ENCODE measurements at regions not wholly inside any gene's neighbourhood (a gene's known extent, or its start where the extent isn't known, plus 50 kb on each side); places are given as distances from the start of the nearest gene placed in this dataset.

GRCh38 chr1:232310541-232310940 is 319.4 kb downstream of the SIPA1L2 start:
- no peak for DNase-seq (ENCODE audit: extremely low read depth, insufficient read length)
- no peak overlapping the region for H3K4me3 ChIP-seq (replicated peaks; ENCODE audit: low read depth, low read length)
- no peaks in the 10 kb centered on the region for H3K36me3 ChIP-seq (ENCODE audit: control insufficient read depth, insufficient read depth, low read length)
- H3K27me3 ChIP-seq (replicated peaks; ENCODE audit: control insufficient read depth, insufficient read depth, low read length) = no peaks in the 10 kb centered on the region
- TF ChIP-seq CTCF (IDR thresholded peaks at IDR 0.05; ENCODE audit: insufficient read depth, low read length, poor library complexity, severe bottlenecking) = no peak

- TF ChIP-seq CTCF (IDR thresholded peaks at IDR 0.05; ENCODE audit: insufficient read depth, low read length, poor library complexity, severe bottlenecking) = no peak
- H3K36me3 ChIP-seq (ENCODE audit: control insufficient read depth, insufficient read depth, low read length) = no peaks in the 10 kb centered on the region
- DNase-seq (ENCODE audit: extremely low read depth, insufficient read length) = no peak
- no peaks in the 10 kb centered on the region for H3K27me3 ChIP-seq (replicated peaks; ENCODE audit: control insufficient read depth, insufficient read depth, low read length)
- no peak overlapping the region for H3K4me3 ChIP-seq (replicated peaks; ENCODE audit: low read depth, low read length)
Observed at GRCh38 chr1:232308616-232309015, 321.3 kb downstream of the SIPA1L2 start.

- no peak for TF ChIP-seq CTCF (IDR thresholded peaks at IDR 0.05; ENCODE audit: insufficient read depth, low read length, poor library complexity, severe bottlenecking)
- H3K27me3 ChIP-seq (replicated peaks; ENCODE audit: control insufficient read depth, insufficient read depth, low read length) = no peaks in the 10 kb centered on the region
- no peak overlapping the region for H3K4me3 ChIP-seq (replicated peaks; ENCODE audit: low read depth, low read length)
- no peaks in the 10 kb centered on the region for H3K36me3 ChIP-seq (ENCODE audit: control insufficient read depth, insufficient read depth, low read length)
- no peak for DNase-seq (ENCODE audit: extremely low read depth, insufficient read length)
Observed at GRCh38 chr1:232307296-232308017, 322.5 kb downstream of the SIPA1L2 start.

- H3K27me3 ChIP-seq (replicated peaks; ENCODE audit: control insufficient read depth, insufficient read depth, low read length) = no peaks in the 10 kb centered on the region
- H3K4me3 ChIP-seq (replicated peaks; ENCODE audit: low read depth, low read length) = no peak overlapping the region
- H3K36me3 ChIP-seq (ENCODE audit: control insufficient read depth, insufficient read depth, low read length) = no peaks in the 10 kb centered on the region
- TF ChIP-seq CTCF (IDR thresholded peaks at IDR 0.05; ENCODE audit: insufficient read depth, low read length, poor library complexity, severe bottlenecking) = no peak
- no peak for DNase-seq (ENCODE audit: extremely low read depth, insufficient read length)
Observed at GRCh38 chr1:232306269-232306961, 323.5 kb downstream of the SIPA1L2 start.

- TF ChIP-seq CTCF (IDR thresholded peaks at IDR 0.05; ENCODE audit: insufficient read depth, low read length, poor library complexity, severe bottlenecking) = no peak
- no peaks in the 10 kb centered on the region for H3K27me3 ChIP-seq (replicated peaks; ENCODE audit: control insufficient read depth, insufficient read depth, low read length)
- DNase-seq (ENCODE audit: extremely low read depth, insufficient read length) = no peak
- no peaks in the 10 kb centered on the region for H3K36me3 ChIP-seq (ENCODE audit: control insufficient read depth, insufficient read depth, low read length)
- no peak overlapping the region for H3K4me3 ChIP-seq (replicated peaks; ENCODE audit: low read depth, low read length)
Observed at GRCh38 chr1:232305050-232305449, 324.9 kb downstream of the SIPA1L2 start.

All from GM06990 (cell line).